MCF 10A (cell line): ENCODE measurements at regions not wholly inside any gene's neighbourhood (a gene's known extent, or its start where the extent isn't known, plus 50 kb on each side); places are given as distances from the start of the nearest gene placed in this dataset.

Source experiments
- BruUV-seq: library from RNA; stranded (reverse); fragments of 400-500 nt; replicated peaks from 2 replicates; lab custom pipeline; 2021; lab: Mats Ljungman, UMichigan
- CTCF ChIA-PET: fragments of 300-600 bp; sonication (Branson Sonifier 250); formaldehyde crosslinking; extraction: SDS; loops from one replicate; lab custom pipeline; 2021; ENCODE audit warnings: antibody characterized with exemption, inconsistent platforms; lab: Yijun Ruan, JAX
- POLR2A ChIA-PET: fragments of 300-600, 350-650 bp; sonication (Branson Sonifier 250); formaldehyde crosslinking; extraction: SDS; loops from one replicate; lab custom pipeline; 2020; ENCODE audit warnings: antibody characterized with exemption, inconsistent platforms; lab: Yijun Ruan, JAX
- DNase-seq: peaks from one replicate; pipeline ENCODE4 v3.0.0-alpha.2; 2018; ENCODE audit not compliant: unreplicated experiment
- H3K27ac Mint-ChIP-seq: one replicate; pipeline ENCODE4 v1.8.0; 2022; ENCODE audit warnings: mild to moderate bottlenecking, low read depth, mixed read lengths; ENCODE audit not compliant: unreplicated experiment
- H3K27me3 Mint-ChIP-seq: one replicate; pipeline ENCODE4 v1.8.0; 2022; ENCODE audit warnings: mixed read lengths; ENCODE audit not compliant: insufficient read depth, unreplicated experiment
- H3K36me3 Mint-ChIP-seq: one replicate; pipeline ENCODE4 v1.8.0; 2022; ENCODE audit warnings: mild to moderate bottlenecking, moderate library complexity, mixed read lengths; ENCODE audit not compliant: insufficient read depth, unreplicated experiment
- H3K4me1 Mint-ChIP-seq: one replicate; pipeline ENCODE4 v1.8.0; 2022; ENCODE audit warnings: mixed read lengths; ENCODE audit not compliant: insufficient read depth, unreplicated experiment
- H3K4me3 Mint-ChIP-seq: one replicate; pipeline ENCODE4 v1.8.0; 2022; ENCODE audit warnings: mild to moderate bottlenecking, moderate library complexity, mixed read lengths; ENCODE audit not compliant: unreplicated experiment
- H3K9me3 Mint-ChIP-seq: one replicate; pipeline ENCODE4 v1.8.0; 2022; ENCODE audit warnings: mixed read lengths; ENCODE audit not compliant: unreplicated experiment
- intact Hi-C: fragments of 100-400 bp; cut with micrococcal nuclease; formaldehyde crosslinking; loops from 2 replicates; pipeline ENCODE4 v1.14.1; 2022
- TF ChIP-seq, protein P1 (sequence below): fragments of 200-600 bp; IDR thresholded peaks from one replicate; pipeline ENCODE4 v1.8.0; 2022; ENCODE audit warnings: antibody characterized with exemption, mild to moderate bottlenecking; ENCODE audit not compliant: unreplicated experiment

DNA sequence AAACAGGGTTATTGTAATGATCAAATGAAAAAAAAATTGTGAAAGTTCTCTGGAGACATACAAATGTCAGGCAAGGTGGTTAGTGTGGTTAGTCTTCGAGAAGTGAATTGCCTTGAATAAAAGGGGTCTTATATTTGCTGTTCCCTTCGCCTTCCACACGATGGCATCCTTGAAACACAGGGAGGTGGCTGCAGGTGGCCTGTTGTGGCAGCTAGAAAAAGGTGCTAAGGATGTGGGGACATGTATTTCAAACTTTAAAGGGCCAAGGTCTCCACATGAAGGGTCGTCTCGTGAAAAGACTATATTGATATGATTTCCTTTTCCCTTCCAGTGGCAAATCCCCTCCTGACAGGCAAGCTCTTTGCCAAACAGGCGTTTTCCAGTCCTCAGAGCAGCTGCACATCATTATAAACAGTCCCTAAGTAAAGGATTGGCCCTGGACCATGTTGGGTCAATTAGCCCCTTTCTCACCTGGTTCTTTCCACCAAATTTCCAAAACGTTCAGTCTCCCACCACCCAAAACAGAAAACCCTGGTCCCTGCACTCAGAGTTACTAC, 68.5 kb downstream of the COPS8 start:
- no TSS peak for BruUV-seq
- intact Hi-C loops = loop anchor here (1.0 kb wide), 1 partner anchor 256 kb away; no protein-coding TSS in a partner anchor
- TF ChIP-seq, protein P1, sequence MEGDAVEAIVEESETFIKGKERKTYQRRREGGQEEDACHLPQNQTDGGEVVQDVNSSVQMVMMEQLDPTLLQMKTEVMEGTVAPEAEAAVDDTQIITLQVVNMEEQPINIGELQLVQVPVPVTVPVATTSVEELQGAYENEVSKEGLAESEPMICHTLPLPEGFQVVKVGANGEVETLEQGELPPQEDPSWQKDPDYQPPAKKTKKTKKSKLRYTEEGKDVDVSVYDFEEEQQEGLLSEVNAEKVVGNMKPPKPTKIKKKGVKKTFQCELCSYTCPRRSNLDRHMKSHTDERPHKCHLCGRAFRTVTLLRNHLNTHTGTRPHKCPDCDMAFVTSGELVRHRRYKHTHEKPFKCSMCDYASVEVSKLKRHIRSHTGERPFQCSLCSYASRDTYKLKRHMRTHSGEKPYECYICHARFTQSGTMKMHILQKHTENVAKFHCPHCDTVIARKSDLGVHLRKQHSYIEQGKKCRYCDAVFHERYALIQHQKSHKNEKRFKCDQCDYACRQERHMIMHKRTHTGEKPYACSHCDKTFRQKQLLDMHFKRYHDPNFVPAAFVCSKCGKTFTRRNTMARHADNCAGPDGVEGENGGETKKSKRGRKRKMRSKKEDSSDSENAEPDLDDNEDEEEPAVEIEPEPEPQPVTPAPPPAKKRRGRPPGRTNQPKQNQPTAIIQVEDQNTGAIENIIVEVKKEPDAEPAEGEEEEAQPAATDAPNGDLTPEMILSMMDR = peak; percentile 34
- CTCF ChIA-PET = interaction anchor here (0.7 to 1.8 kb wide), 5 partner anchors 32 to 896 kb away, joined by 3 to 4 read pairs (median 3); no protein-coding TSS in a partner anchor
- H3K4me1 Mint-ChIP-seq = peaks cover 8% of the 10 kb centered on the region
- POLR2A ChIA-PET = no interaction called here
- no peaks in the 10 kb centered on the region for H3K9me3 Mint-ChIP-seq
- H3K4me3 Mint-ChIP-seq = no peak overlapping the region
- no peaks in the 10 kb centered on the region for H3K27me3 Mint-ChIP-seq
- peaks cover 6% of the 10 kb centered on the region for H3K36me3 Mint-ChIP-seq
- peak; percentile 68 for DNase-seq
- no peak overlapping the region for H3K27ac Mint-ChIP-seq

GRCh38 chr2:237154884-237155851, 69.5 kb downstream of the COPS8 start:
- Mint-ChIP-seq H3K4me1 (peaks cover 4% of the 10 kb centered on the region), H3K27ac (no peak overlapping the region), H3K9me3 (no peaks in the 10 kb centered on the region), H3K36me3 (peaks cover 6% of the 10 kb centered on the region), H3K4me3 (no peak overlapping the region), H3K27me3 (no peaks in the 10 kb centered on the region)
- ChIA-PET POLR2A (no interaction called here), CTCF (interaction anchor here (0.7 to 1.8 kb wide), 4 partner anchors 33 to 897 kb away, joined by 3 to 4 read pairs (median 3); no protein-coding TSS in a partner anchor)
- no TSS peak for BruUV-seq
- intact Hi-C loops = loop anchor here (1.0 kb wide), 1 partner anchor 255 kb away; no protein-coding TSS in a partner anchor
- no peak for DNase-seq
- TF ChIP-seq, protein P1 = no peak

DNA sequence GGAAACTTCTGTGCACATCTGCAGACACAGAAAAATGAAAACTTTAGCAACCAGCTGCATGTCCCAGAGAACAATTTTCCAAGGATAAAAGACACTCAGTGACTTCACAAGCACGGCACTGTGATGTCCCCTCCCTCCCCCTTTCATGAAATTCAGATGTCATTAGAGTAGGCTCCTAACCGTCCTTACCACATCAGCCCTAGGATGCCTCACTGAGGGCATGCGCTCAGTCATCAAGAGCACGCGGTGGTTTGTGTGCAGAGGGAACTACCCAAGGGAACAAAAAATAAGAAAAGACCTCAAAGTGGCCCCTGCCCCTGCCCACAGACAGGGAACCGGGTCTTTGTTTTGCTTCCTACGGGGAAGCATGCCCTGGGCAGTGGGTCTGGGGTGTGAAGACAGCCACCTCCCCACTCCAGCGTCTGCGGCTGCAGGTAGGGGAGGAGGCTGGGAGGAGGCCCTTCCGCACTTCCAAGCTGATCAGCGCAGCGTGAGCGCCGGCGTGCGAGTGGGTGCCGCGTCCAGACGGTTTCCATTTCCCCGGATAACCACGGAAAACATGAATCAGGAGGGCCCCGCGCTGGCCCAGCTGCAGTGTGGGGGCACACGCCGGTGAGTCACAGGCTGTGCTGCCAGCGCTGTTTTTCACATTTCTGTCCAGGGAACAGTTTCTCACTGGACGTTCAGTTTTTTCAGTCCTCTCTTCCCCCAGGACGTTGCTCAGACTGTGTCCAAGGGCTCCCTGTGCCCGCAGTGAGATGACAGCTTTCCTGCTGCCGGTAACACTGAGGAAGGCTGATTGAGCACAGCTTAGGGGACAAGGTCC, 70.6 kb downstream of the COPS8 start:
- CTCF ChIA-PET = no interaction called here
- DNase-seq = no peak
- no peak overlapping the region for H3K4me3 Mint-ChIP-seq
- BruUV-seq = no TSS peak
- H3K27me3 Mint-ChIP-seq = no peaks in the 10 kb centered on the region
- TF ChIP-seq, protein P1 = no peak
- POLR2A ChIA-PET = no interaction called here
- H3K4me1 Mint-ChIP-seq = peaks cover 4% of the 10 kb centered on the region
- no peak overlapping the region for H3K27ac Mint-ChIP-seq
- peaks cover 6% of the 10 kb centered on the region for H3K36me3 Mint-ChIP-seq
- H3K9me3 Mint-ChIP-seq = no peaks in the 10 kb centered on the region
- intact Hi-C loops = no loop called here
